LNCaP clone FGC (cell line): ENCODE measurements at regions not wholly inside any gene's neighbourhood (a gene's known extent, or its start where the extent isn't known, plus 50 kb on each side); places are given as distances from the start of the nearest gene placed in this dataset.

Experiments
- DNase-seq: peaks from one replicate; pipeline ENCODE4 v3.0.0-alpha.2; 2011; ENCODE audit warnings: low read depth
- H3K4me3 ChIP-seq: 2 replicates; pipeline ENCODE4 v1.5.1; 2011; ENCODE audit warnings: mild to moderate bottlenecking, low read depth, low read length, control low read depth
- CTCF ChIP-seq: IDR thresholded peaks from 2 replicates; pipeline ENCODE4 v1.5.1; 2012; ENCODE audit warnings: mild to moderate bottlenecking; ENCODE audit not compliant: control insufficient read depth, insufficient read depth; ENCODE audit errors: extremely low read depth

GRCh38 chr1:4407851-4408250 lies 246.6 kb upstream of the AJAP1 start:
- H3K4me3 ChIP-seq: no peak overlapping the region
- no peak for DNase-seq
- TF ChIP-seq CTCF: no peak

GRCh38 chr1:4408380-4408779 lies 246.0 kb upstream of the AJAP1 start:
- no peak overlapping the region for H3K4me3 ChIP-seq
- no peak for TF ChIP-seq CTCF
- no peak for DNase-seq

DNA sequence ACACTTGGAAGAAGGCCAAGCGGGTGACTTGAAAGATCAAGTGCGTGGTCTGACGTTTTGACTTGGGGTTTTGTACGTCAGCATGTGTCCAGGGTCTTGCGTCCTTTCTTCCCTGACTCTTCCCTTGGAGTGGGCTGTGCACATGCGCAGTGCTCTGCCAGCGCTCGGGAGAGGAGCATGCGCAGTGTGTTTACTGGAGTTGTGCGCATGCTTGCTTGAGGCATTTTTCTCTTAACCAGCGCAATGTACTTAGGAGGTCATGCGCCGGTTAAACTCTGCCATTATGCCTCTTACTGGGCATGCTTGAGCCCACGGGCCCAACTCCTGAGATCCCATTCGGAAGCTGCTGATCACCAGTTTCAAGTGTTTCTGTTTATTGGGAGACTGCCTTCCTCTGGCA lies 242.5 kb upstream of the AJAP1 start:
- H3K4me3 ChIP-seq: peak overlapping the region; percentile 37
- no peak for TF ChIP-seq CTCF
- peak; percentile 70 for DNase-seq

DNA sequence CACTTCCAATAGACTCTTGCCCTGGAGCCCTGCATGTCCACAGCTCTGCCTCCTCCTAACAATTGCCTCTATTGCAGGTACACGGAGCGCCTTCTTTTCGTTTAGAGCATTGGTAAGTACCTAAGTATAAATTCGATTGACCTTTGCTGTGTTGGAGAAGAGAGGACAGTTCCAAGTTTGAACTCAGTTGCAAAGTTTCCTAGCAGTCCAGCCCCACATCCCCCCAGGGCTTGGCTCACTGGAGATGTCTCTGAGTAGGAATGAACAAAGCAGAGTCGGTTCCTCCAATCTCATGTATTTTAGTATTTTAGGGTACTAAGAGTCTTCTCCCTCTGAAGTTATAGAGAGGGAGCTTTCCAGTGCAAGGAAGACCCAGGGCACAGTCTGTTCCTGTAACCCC lies 238.9 kb upstream of the AJAP1 start:
- TF ChIP-seq CTCF: no peak
- H3K4me3 ChIP-seq: no peak overlapping the region

GRCh38 chr1:4416189-4416588 lies 238.2 kb upstream of the AJAP1 start:
- no peak for TF ChIP-seq CTCF
- no peak for DNase-seq
- H3K4me3 ChIP-seq: no peak overlapping the region

More for the DNA sequence above, 238.9 kb upstream of the AJAP1 start:
- DNase-seq: no peak

- no peak overlapping the region for H3K4me3 ChIP-seq
- DNase-seq: no peak
- TF ChIP-seq CTCF: no peak
These were observed 236.4 kb upstream of the AJAP1 start for GRCh38 chr1:4418021-4418420.

GRCh38 chr1:4421986-4422385 lies 232.4 kb upstream of the AJAP1 start:
- H3K4me3 ChIP-seq: no peak overlapping the region
- no peak for DNase-seq
- TF ChIP-seq CTCF: no peak
